T follicular helper cell (primary cell): ENCODE measurements at regions not wholly inside any gene's neighbourhood (a gene's known extent, or its start where the extent isn't known, plus 50 kb on each side); places are given as distances from the start of the nearest gene placed in this dataset.
"Not testable (repeated sequence)": the region's sequence is repeated elsewhere in the genome, so short reads cannot be mapped to it uniquely, and the experiment has no call there.

Source experiments
- DNase-seq: peaks from one replicate; pipeline ENCODE4 v3.0.0-alpha.2; 2020; ENCODE audit warnings: low read depth

- DNase-seq: no peak
Measured at GRCh38 chr9:33737811-33738606, 57.4 kb upstream of the PRSS3 start.

GRCh38 chr9:33739398-33739797 lies 56.0 kb upstream of the PRSS3 start:
- DNase-seq: no peak

- no peak for DNase-seq
Measured at GRCh38 chr9:33740075-33740474, 55.3 kb upstream of the PRSS3 start.

GRCh38 chr9:33740958-33741357 lies 54.4 kb upstream of the PRSS3 start:
- DNase-seq: not testable (repeated sequence)

GRCh38 chr9:33742051-33742450 lies 53.3 kb upstream of the PRSS3 start:
- DNase-seq: no peak

- no peak for DNase-seq
Measured at GRCh38 chr9:33742519-33742918, 52.8 kb upstream of the PRSS3 start.
